HG02938 (cell line): ENCODE measurements at regions not wholly inside any gene's neighbourhood (a gene's known extent, or its start where the extent isn't known, plus 50 kb on each side); places are given as distances from the start of the nearest gene placed in this dataset.

Source experiments
- ATAC-seq: cut with Tn5 transposase; IDR thresholded peaks from one replicate; pipeline ENCODE4 v1.9.1; 2021; ENCODE audit warnings: mild to moderate bottlenecking, moderate library complexity; ENCODE audit not compliant: unreplicated experiment

DNA sequence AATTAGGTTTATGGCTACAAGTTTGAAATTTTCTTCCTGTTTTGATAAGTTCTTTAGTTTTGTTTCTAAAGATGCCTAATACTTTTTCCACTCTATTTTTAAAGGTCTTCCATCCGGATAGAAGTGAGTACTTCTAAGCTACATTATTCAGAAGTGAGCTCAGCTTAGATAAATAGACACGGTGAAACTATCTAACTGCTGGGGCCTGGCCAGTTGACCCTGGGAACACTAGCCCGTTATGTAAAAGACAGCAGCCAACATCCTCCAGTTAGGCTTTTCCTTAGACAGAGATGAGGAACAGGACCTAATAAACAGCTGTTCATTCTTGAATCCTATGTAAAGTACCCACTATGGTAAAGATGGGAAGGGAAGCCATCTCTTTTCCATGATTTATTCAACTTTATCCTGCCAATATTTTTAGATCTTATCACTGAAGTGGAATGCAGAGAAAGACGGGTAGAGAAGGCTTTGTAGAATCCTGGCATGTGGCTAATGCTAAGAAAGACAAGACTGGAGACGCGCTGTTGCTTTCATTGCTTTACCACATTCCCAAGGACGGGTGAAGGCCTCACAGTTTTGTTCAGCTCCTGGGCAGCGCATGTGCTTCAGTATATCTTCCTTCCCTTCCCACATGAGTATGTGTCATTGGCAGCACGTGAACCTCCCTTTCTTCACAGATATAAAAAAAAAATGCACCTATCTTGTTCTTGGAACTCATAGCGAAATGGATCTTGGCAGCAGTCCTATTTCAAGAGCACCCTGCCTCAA, 340.0 kb upstream of the MEOX2 start:
- ATAC-seq = no peak

- ATAC-seq = no peak
Observed at GRCh38 chr7:16025696-16026095, 339.2 kb upstream of the MEOX2 start.

DNA sequence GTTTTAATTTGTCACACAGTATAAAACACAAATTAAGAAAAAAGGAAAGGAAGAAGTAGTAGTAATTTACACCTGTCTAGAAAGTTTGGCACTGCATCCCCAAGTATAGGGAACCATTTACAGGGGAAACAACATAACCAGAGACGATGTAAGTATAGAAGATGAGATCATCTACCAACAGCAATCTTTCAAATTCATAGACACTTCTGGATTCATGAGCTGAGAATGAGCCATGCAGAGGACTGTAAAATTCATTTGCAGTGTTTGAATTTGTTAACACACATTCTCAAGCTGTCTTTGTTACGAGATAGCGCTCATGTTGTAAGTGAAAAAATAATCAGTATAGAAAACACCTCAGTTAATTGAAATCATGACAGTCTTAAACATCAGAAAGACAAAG, 337.0 kb upstream of the MEOX2 start:
- no peak for ATAC-seq

DNA sequence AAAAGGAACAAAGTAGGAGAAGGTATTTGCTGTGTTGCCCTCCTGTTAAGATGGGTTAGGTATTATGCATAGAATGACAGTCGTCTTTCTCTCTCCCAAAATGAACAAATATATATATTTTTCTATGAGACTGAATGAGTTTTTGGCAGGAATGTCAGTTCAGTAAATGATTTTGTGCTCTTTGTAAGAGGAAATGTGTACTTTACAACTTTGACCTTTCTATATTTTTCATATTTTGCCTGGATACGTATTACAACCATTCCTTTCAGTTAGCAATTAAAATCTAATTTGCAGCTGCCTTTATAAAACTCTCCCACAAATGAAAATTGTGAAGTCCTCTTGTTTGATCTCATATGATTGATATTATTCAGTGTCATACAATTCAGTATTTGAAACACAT, 336.6 kb upstream of the MEOX2 start:
- ATAC-seq = no peak

GRCh38 chr7:16021851-16022250, 335.4 kb upstream of the MEOX2 start:
- no peak for ATAC-seq

GRCh38 chr7:16015981-16016380, 329.5 kb upstream of the MEOX2 start:
- no peak for ATAC-seq

DNA sequence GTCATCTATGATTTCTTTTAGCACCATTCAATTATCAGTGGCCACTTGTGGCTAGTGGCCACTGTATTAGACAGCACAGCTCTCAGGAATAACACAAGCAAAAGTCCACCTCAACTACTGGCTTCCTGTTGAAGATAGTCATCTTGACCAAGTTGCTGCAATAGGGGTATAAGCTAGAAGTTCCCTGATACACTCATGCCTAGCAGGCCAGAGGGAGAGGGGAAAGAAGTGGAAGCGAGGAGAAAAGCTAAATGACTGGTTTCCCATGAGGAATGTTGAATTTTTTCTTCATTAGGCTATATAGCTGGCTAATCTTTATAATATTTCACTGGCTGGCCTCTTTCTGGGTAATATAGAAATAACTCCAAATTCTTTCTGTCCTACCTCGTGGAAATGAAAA, 327.5 kb upstream of the MEOX2 start:
- ATAC-seq = no peak

- no peak for ATAC-seq
Observed at GRCh38 chr7:16007911-16008310, 321.4 kb upstream of the MEOX2 start.

GRCh38 chr7:16004702-16005101, 318.2 kb upstream of the MEOX2 start:
- no peak for ATAC-seq

GRCh38 chr7:16001477-16001876, 315.0 kb upstream of the MEOX2 start:
- no peak for ATAC-seq

GRCh38 chr7:15998617-15999016, 312.1 kb upstream of the MEOX2 start:
- ATAC-seq = no peak

GRCh38 chr7:15995027-15995426, 308.5 kb upstream of the MEOX2 start:
- ATAC-seq = no peak

GRCh38 chr7:15989194-15989593, 302.7 kb upstream of the MEOX2 start:
- ATAC-seq = no peak

DNA sequence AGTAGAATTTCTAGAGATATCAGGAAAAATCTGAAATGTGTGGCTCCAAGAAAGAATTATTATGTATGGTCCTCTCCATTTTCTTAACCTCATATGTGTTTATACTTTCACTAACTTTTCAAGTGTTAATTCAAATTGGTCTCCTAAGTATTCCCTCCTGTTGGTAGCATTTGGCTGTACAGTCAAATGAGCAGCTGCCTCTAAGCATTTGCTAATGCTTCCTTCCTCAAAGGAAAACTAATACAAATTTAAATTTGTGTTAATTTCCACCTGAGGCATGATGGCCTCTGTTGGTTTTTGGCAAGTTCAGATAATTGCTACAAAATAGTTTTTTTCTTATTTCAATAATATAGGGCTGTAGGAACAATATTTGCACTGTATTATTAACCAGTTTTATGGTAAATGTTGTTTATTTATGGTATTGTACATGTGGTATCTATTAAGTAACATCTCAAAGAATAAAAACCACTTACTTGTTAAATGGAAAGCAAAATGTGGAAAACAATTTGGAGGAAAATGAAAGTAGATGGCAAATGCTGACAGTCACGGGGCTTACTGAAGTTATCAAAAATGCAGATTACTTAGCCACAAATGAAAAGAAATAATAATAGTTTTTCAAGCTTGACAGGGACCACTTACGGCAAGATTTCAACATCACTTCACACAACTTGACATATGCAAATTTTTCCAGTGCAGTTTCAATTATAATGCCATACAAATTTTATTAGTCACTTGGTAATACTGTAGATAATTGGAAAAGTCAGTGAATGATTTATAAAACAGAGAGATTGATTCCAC, 299.3 kb upstream of the MEOX2 start:
- no peak for ATAC-seq

- no peak for ATAC-seq
Observed at GRCh38 chr7:15977663-15978062, 291.2 kb upstream of the MEOX2 start.

DNA sequence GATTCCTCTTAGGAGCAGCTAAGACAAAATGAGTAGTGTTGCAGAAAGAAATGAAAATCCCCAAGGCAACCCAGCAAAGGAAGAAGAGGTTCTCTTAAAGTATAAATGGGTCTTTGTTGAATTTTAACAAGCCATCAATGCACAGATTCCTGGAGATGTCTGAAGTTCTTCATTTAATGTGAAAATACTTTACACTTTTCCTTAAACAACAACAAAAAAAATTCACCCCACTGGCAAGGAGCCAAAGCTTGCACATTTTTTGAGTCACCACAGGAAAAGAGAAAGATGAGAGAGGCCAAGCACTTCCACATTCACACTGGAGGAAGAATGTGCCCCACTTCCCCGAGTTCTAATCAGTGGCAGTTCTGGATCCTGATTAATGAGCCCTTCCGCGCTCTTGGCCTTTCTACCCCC, 286.4 kb upstream of the MEOX2 start:
- no peak for ATAC-seq

- ATAC-seq = no peak
Observed at GRCh38 chr7:15967551-15967950, 281.1 kb upstream of the MEOX2 start.

- ATAC-seq = no peak
Observed at GRCh38 chr7:15967121-15967520, 280.6 kb upstream of the MEOX2 start.

DNA sequence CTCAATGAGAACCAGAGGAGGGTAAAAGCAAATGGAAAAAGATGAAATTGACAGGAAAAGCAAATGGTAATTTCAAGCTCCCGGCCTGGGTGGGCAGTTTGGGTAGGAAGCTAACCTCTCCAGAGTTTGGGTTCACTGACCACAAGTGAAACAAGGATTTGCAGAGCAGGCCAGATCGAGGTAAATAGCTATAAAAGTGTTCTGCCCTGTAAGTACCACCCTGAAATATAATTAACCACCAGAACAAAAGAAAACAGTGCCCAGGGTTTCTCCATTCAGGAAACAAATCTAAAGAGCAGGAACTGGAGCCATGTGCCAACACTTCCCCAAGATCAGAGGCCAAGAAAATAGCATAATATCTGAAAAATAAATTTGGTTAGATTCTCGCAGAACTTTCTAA, 276.7 kb upstream of the MEOX2 start:
- no peak for ATAC-seq

GRCh38 chr7:15954671-15955354, 268.3 kb upstream of the MEOX2 start:
- ATAC-seq = no peak

GRCh38 chr7:15950299-15950698, 263.8 kb upstream of the MEOX2 start:
- no peak for ATAC-seq

- ATAC-seq = no peak
Observed at GRCh38 chr7:15947754-15948153, 261.3 kb upstream of the MEOX2 start.
